Putamen (tissue), 1 donor: ENCODE measurements at regions not wholly inside any gene's neighbourhood (a gene's known extent, or its start where the extent isn't known, plus 50 kb on each side); places are given as distances from the start of the nearest gene placed in this dataset.
"Not testable (repeated sequence)": the region's sequence is repeated elsewhere in the genome, so short reads cannot be mapped to it uniquely, and the experiment has no call there.

ENCODE experiments used
- DNase-seq: peaks from one replicate; pipeline ENCODE4 v3.0.0-alpha.2; 2016; ENCODE audit warnings: low spot score

DNA sequence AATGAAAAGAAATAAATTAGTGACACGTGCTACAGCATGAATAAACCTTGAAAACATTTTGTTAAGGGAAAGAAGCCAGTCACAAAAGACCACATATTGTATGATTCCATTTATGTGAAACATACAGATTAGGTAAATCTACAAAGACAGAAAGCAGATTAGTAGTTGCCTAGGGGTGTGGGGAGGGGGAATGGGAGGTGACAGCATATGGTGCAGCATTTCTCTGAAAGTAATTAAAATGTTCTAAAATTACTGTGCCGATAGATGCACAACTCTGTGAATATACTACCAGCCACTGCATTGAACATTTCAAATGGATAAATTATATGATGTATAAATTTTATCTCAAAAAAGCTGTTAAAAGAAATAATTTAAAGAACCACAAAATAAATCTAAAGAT, 161.0 kb downstream of the TRIB2 start:
- no peak for DNase-seq

DNA sequence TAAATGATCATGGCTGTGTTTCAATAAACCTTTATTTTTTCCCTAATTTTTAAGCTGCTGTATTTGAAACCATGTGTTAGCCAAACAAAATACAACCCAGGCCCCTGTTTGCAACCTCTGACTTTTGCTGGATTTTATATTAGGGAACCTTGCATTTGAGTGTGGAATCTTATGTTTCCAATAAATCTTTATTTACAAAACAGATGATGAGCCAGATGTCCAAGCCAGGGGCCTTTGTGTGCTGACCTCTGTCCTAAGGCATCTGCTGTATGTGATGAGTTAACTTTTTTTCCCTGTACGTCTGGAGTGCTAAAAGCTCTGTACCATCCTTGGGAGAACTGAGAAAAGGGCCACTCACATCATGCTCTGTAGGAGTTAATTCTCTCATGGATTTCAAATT, 162.9 kb downstream of the TRIB2 start:
- DNase-seq: no peak

DNA sequence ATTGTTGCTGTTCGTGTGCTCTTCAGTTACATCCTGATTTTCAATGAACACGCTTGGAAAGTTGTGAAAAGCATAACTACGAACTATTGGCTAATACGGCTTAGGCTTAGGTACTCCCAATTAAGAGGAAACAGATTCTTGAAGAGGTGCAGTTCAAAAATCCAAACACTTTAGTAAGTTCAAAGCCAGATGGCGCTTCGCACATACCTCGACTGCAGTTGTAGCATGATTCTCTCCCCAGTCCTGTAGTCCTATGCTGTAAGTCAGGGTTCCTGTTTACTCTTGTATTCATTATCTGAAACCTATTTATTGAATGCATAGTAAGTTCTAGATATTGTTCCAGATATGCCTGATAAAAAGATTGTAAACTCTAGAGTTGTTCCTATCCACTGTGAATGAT, 165.2 kb downstream of the TRIB2 start:
- no peak for DNase-seq

DNA sequence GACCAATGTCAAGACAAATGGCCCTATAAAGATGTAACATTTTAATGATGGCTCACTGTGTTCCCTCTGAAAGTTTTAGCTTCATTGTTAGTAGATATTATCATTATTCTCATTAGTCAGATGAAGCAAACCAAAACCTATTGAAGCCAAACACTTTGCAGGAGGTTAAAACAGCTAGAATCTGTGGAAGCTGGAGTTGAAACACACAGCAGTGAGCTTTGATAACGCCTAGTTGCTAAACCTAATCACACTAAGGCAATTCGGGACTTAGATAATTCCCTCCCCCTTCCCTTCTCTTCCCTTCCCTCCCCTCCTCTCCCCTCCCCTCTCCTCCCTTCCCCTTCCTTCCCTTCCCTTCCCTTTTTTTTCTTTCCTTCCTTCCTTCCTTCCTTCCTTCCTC, 165.7 kb downstream of the TRIB2 start:
- no peak for DNase-seq

DNA sequence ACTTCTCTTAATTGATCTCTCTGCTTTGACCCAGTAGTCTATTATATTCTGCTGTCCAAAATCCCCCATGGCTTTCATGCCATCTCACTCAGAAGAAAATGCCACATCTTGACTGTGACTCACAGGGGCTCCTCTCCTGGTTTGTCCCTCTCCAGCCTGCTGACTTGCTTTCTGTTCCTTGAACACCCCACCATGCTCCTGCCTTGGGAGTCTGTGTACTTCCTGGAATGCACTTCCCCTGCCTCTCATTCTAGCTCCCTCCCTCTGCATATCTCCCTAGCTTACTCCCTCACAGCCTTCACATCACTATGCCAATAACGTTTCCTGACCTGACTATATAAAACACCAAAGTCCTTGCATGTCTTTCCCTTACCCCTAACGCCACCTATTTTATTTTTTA, 167.2 kb downstream of the TRIB2 start:
- DNase-seq: no peak

DNA sequence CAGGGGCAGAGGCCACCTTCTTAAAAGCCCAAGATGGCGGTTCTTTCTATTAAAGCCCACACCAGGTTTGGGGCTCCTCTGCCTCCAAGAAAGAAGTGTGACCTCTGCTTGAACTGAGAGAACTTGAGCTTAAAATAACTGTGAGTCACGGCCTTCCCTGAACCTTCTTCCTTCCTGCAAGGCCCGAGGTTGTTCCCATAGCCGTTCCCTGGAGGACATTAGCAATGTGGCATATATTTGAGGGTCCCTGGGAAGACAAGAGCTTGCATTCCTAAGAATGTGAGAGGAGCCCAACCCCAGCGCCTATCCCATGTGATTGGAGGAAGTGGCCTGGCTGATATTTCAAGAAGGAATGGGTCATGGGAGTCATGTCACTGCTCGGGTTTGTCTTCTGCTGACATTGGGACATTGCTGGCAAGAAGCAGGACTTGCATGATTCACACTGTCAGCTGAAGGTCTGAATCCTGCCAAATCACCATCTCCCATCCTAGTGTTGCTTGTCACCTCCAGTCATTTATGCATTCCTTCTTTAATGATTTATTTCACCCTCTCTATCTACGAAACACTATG, 168.1 kb downstream of the TRIB2 start:
- DNase-seq: peak; percentile 7

DNA sequence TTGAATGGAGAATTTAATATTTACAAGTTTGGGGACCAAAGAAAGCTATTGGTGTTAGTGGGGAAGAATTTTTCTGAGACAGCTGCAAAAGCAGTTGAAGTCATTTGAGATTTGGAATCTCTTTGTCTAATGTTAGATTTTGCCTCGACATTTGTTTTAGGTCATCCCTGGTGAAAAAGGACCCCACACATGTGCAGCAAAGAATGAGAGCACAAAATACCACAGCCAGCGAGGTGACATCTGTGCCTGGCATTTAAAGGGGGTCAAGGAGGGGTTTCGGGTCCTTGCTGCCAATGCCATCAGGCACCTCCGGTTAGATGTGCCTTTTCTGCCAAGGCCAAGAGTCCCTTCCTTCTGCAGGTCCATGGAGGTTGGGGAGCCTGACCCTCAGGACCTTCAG, 173.3 kb downstream of the TRIB2 start:
- DNase-seq: no peak

DNA sequence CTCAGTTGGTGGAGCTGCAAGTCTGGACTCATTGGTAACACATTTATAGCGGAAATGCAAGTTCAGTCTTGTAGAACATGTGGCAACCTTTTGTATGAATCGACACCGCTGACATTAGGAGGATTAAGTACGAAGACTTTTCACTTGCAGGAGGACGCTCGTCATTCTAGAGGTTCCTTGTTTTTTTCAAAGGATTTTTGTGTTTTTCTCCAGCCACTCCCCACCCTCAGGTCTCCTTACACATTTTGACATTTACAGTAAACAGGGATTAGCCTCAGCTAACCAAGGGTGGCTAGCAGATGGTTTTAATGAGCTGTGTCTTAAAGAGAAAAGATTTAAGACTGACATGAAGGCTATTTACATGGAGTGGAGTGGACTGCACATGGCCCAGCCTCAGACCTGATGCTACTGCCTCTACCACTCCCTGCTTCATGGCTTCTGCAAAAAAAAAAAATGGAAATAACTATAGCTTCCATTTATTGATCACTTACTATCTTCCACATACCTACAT, 173.8 kb downstream of the TRIB2 start:
- no peak for DNase-seq

DNA sequence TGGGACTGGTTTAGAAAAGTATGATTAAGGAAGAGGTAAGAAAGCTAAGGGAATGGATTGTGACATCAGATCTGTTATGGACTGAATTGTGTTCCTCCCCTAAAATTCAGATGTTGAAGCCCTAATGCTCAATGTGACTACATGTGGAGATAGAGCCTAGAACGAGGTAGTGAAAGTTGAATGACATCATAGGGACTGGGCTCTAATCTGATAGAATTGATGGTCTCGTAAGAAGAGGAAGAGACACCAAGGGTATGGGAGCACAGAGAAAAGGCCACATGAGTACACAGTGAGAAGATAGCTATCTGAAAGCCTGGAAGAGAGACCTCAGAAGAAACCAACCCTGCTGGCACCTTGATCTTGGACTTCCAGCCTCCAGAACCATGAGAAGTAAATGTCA, 178.3 kb downstream of the TRIB2 start:
- DNase-seq: no peak

DNA sequence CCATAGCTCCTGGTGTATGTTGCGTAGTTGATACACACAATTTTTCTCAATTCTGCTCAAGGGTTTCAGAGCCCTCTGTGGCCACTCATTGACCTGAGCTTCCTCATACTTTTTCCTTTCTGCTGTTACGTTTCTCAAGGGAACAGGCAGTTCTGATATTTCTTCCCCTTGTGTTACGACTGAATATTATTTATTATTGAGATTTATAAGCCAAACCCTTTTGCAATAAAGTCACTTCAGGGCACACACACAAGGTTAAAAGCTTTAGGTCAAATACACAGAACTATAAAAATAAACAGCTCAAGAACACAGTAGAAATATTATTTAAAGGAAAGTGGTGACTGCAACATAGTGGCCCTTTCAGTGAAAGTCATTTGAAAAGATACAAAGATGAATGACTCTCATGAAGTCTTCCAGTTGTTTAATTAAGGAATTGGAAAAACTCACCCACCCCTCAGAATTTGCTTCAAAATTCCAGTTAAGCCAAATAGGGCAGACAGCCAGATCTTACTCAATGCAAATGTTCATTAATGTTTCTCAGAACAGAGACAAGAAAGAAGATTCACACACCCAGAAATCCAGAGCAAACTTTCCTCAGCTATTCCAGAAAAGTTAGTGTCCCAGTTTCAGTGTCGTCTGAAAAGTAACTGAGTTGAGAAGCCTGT, 179.7 kb downstream of the TRIB2 start:
- DNase-seq: no peak

DNA sequence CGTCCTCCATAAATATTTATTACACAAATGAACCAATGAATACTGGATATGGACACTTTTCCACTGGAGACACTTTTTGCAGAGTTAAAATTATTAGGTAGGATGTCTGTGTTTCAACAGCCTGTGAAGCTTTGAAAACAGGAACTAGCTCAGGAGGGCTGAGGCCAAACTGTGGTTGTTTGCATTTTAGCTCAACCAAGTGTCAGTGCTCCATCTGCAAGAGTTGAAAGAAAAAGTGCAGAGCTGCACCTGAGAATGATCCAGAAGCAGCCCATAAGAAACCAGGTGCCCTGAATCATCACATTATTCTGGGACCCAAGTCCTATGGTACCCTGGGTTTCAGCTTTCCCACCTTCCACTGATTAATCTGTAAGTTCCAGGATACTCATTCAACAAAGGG, 180.4 kb downstream of the TRIB2 start:
- no peak for DNase-seq

DNA sequence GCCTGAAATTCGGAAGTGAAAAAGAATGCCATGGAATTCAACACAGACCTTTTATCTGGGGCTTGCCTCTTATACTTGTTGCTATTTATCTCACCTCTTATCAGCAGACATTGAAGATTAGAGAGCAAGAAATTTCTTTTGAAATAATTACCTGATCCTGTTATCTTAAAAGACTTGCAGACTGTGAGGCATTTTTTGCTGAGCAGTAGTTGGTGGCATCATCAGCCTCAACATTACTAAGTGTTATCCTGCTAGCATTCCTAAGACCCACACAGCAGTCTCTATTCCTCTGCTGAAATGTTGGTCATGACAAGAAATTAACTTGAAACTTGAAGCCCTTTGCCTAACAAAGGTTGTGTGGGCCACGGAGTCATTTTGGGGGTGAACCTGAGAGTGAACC, 186.5 kb downstream of the TRIB2 start:
- DNase-seq: no peak

DNA sequence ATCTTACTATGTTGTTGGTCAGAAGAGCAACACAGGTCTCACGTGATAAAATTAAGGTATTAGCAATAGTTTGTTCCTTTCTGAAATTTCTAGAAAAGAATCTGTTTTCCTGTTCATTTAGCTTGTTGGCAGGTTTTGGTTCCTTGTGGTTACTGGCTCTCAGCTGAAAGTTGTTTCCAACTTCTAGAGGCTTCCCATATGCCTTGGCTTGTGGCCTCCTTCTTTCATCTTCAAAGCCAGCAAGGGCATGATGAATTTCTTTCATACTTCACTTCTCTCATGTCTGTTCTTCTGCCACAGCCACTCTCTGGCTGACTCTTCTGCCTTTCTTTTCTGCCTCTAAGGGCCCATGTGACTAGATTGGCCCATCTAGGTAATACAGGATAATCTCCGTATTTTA, 193.7 kb downstream of the TRIB2 start:
- DNase-seq: no peak

DNA sequence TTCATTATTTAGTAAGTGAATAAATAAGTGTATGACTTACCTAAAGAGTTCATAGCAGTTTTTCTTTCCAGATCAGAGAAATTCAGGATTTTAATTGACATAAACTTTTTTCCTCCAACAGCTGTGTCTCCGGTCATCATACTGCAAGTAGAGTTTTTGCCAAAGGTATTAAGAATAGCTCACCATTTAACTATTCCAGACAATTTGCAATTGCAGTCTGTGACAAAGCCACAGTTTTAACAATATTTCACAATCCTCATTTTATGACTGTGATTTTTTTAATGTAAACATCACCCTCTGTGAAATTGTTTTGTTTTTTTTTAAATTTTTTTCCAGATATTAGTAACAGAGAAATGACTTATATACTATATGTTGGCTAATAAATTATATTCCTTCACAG, 199.1 kb downstream of the TRIB2 start:
- no peak for DNase-seq

DNA sequence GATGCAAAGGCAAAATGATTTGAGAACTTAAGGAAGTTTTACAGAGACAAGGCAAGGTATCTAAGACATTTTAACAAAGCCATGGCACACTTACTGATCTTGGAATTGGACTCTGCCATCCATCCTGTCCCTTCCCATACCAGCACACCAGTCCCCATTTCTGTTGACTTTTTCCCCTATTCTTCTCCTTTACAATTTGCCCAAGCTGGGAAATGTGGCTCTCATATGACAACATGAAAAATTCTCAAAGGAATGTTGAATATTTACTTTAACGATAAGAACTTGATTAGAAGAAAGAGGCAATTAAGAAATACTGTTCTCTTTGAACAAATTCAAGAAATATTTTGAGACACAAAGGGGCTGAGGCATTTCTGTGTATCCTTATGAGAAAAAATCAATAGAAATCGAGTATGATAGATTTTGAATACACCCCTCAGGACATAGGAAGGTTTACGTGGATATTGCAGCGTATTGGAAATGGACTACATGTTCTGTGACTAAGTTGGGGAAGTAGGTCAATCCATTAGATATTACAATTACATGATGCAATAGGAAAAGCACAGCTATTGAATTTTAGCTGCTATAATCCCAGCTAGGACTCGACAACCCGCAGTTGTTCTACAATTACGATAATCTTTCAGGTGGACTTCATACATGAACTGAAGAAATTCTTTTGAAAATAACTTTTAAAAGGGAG, 201.6 kb downstream of the TRIB2 start:
- DNase-seq: no peak

DNA sequence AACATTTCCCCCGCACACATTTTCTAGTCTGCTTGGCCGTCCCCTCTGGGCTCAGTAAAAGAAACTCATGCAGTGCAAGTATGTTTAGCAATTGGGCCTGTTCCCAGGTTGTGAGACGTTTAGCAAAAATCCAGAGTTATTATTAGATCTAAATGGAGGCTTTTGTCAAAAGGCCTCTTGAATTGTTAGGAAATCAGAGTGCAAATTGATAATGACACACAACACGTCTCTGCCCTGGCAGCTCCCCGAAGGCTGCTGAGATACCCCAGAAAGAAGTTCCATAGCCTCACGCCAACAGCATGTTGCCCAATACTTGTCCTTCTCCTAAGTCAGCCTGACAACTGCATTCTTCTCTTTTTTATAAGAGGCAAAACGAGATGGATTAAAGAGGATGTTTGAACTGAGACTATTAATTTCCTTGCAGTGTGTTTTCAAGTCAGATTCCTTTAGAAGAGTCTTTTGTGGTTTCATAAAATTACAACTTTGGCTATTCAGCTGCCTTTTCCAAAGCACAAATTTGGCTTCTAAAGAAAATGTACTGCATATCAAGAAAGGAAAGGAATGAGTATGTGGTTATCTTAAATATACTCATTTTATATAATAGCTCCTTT, 202.2 kb downstream of the TRIB2 start:
- DNase-seq: peak; percentile 7

DNA sequence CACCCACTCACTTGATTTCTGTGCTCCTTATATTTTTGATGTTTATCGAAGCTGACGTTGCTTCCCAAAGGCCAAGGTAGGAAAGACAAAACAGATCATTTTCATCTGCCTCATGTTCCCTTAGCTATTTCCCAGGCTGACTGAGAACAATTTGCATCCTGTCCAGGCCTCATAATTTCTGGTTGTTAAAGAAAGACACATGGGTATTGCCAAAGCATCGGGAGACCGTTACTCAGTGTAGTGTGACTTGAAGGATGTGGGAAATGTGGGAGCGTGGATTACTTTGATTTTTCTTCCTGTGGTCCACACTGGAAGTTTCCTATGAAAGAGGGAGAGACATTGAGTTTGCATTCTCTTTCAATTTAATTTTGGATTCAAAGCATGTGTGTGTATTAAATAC, 204.6 kb downstream of the TRIB2 start:
- DNase-seq: no peak

DNA sequence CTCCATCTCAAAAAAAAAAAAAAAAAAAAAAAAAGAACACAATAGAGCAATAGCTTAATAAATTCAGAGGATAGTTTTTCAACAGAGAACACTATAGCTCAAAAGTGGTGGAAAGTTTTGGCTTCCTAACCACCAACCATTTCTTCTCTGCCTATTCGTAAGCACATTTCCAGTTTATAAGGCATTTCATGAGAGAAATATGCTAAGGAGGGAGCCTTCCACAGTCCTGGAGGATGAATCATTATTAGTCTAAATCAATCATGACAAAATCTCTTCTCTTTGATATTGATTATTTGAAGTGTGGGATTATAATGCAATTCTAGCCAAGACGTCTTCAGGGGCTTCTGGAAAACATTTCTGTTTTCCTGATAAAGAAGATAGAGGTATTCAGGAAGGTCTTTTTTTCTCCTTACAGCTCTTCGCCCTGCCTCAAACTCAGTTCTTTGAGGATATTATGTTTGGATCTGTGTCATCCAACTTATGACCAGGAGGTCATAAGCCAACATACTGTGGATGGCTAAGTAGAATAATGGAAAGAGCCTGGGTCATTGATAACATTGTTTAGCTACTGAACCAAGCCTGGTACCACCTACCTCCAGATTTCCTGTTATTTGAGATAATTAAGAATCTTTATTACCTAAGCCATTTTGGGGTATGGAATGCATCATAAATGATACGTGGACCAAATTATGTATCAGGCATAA, 207.3 kb downstream of the TRIB2 start:
- no peak for DNase-seq

DNA sequence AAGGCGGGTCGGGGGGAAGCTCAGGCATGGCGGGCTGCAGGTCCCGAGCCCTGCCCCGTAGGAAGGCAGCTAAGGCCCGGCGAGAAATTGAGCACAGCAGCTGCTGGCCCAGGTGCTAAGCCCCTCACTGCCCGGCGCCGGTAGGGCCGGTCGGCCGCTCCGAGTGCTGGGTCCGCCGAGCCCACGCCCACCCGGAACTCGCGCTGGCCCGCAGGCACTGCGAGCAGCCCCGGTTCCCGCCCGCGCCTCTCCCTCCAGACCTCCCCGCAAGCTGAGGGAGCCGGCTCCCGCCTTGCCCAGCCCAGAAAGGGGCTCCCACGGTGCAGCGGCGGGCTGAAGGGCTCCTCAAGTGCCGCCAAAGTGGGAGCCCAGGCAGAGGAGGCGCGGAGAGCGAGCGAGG, 209.9 kb downstream of the TRIB2 start:
- not testable (repeated sequence) for DNase-seq

DNA sequence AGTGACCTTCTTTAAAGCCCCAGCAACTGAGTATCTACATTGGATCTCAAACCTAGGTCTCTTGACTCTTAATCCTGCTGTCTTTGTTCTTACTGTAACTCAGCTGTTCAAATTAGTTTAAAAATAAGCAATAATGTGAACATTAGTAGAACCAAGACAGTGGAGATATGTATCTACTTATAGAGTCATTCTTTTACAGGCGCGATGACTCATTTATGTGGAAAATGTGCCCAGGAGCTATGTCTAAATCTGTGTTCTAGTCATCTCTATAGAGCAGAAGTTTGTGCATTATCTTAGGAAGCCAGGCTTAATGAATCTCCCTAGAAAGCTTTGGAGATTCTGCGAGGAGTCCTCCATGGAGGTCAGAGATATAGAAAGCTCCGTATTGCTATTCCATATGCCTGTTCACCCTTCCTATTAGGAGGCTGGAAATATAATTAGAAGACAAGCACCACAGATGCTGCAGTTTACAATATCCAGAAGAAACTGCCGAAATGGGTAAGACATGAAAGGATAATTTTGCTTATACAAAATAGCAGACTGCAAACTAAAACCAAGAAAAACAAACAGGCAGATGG, 211.6 kb downstream of the TRIB2 start:
- DNase-seq: no peak

DNA sequence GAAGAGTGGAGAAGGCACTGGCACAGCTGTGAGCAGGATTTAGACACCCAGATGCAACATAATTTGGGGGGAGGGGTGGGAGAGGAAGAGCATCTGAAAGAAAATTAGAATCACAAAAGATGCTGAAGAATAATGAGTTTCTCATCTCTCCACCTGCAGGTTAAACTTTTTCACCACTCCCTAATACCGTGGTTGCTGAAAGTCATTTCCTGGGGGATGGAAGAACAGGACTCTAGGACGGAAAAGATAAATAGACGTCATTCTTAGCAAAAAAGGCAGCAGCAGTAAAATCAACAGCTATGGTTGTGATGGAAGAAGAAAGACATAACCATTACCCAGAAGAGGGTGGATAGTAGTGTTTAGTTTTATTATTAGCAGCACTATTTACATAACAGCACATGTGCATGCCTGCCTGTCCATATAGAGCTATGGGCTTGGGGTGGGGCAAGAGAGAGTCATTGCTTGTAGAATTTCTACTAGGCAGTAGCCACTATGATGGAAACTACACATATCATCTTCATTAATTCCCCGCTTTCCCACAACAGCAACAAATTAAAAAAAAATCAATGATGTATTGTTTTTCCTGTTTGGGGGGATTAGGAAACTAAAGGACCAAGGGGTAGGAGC, 212.2 kb downstream of the TRIB2 start:
- no peak for DNase-seq

DNA sequence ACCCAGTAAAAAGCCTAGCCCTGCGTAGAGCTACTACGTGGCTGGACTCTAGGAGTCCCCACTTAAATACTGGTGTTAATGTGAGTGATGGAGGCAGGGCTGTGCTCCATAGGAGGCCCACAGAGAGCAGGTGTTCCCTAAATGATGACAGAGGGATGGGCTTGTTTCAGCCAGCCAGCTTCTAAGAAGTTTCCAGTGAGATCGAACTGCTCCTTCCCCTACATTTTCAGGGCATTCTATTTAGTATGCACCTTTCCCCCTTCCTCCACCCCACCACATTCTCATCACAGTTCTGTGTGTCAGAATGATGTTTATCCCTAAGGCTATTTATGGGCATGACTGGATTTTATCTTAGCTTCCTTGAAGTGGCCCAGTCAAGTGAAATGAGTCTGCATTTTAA, 213.0 kb downstream of the TRIB2 start:
- no peak for DNase-seq
